Activated T-cell treated with anti-CD3 and anti-CD28 coated beads, Interleukin-2, amount 50 U/mL, for 72 hours (primary cell): ENCODE measurements at regions not wholly inside any gene's neighbourhood (a gene's known extent, or its start where the extent isn't known, plus 50 kb on each side); places are given as distances from the start of the nearest gene placed in this dataset.
"Not testable (repeated sequence)": the region's sequence is repeated elsewhere in the genome, so short reads cannot be mapped to it uniquely, and the experiment has no call there.

ENCODE experiments used
- ATAC-seq, 2 donors: fragments of 150-1000 bp; cut with Tn5 transposase; replicated peaks in 1 of 2; 2 replicates each; pipeline ENCODE4 v1.10.0; 2021; ENCODE audit warnings: moderate library complexity in 2 of 2, mild to moderate bottlenecking in 1 of 2
- DNase-seq, 2 donors: peaks; one replicate each; pipeline ENCODE4 v3.0.0; 2021 to 2022; ENCODE audit warnings: mixed read lengths in 1 of 2
- H3K27ac Mint-ChIP-seq: one replicate; pipeline ENCODE4 v1.8.0; 2022; ENCODE audit warnings: mild to moderate bottlenecking, moderate library complexity, mixed read lengths
- H3K27me3 Mint-ChIP-seq: one replicate; pipeline ENCODE4 v1.8.0; 2022; ENCODE audit warnings: low read depth, mixed read lengths
- H3K36me3 Mint-ChIP-seq, 2 donors: one replicate each; pipeline ENCODE4 v1.8.0; 2022; ENCODE audit warnings: mixed read lengths in 2 of 2, mild to moderate bottlenecking in 1 of 2; ENCODE audit not compliant: insufficient read depth in 2 of 2
- H3K4me1 Mint-ChIP-seq: one replicate; pipeline ENCODE4 v1.8.0; 2022; ENCODE audit warnings: low read depth, mixed read lengths
- H3K4me3 Mint-ChIP-seq, 2 donors: one replicate each; pipeline ENCODE4 v1.8.0; 2022; ENCODE audit warnings: mild to moderate bottlenecking in 2 of 2, mixed read lengths in 2 of 2, moderate library complexity in 2 of 2
- H3K9me3 Mint-ChIP-seq, 2 donors: one replicate each; pipeline ENCODE4 v1.8.0; 2022; ENCODE audit warnings: mixed read lengths in 2 of 2

DNA sequence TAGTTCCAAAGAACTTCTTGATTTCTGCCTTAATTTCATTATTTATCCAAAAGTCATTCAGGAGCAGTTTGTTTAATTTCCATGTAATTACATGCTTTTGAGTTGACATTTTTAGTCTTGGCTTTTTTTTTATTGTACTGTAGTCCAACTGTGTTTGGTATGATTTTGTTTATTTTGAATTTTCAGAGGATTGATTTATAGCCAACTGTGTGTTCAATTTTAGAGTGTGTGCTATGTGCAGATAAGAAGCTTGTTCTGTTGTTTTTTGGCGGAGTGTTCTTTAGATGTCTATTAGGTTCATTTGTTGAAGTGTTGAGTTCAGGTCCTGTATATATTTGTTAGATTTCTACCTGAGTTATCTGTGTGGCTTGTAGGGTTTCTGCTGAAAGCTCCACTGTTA is 533.6 kb downstream of the TRAM1L1 start:
- DNase-seq (no peak), ATAC-seq (no peak)
- H3K4me1 Mint-ChIP-seq, result no peaks in the 10 kb centered on the region
- H3K27ac Mint-ChIP-seq, result no peak overlapping the region
- H3K4me3 Mint-ChIP-seq, result no peak overlapping the region
- H3K9me3 Mint-ChIP-seq, result peaks cover 1 to 3% of the 10 kb centered on the region in 2 donors
- no peaks in the 10 kb centered on the region for H3K36me3 Mint-ChIP-seq
- no peaks in the 10 kb centered on the region for H3K27me3 Mint-ChIP-seq

DNA sequence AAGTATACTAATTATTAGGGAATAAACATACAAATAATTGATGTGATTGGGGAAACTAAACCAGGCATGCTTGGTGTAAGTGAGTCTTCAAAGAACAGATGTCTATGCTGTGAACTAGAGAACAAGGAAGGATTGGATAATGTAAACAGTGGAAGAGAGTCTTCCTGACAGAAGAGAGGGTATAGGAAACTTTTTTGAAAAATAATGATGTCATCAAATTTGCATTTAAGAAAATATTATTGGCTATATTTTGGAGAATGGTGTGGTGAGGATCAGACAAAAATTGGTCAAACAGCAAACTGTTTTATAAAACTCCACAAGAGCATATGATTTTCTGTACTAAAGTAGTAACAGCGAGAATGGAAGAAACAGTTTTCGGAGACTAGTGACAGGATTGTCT is 537.7 kb downstream of the TRAM1L1 start:
- H3K4me3 Mint-ChIP-seq, result no peak overlapping the region
- H3K9me3 Mint-ChIP-seq, result peaks cover 0 to 1% of the 10 kb centered on the region in 2 donors
- no peak overlapping the region for H3K27ac Mint-ChIP-seq
- H3K4me1 Mint-ChIP-seq, result no peaks in the 10 kb centered on the region
- H3K36me3 Mint-ChIP-seq, result no peaks in the 10 kb centered on the region
- no peaks in the 10 kb centered on the region for H3K27me3 Mint-ChIP-seq
- DNase-seq (no peak), ATAC-seq (no peak)

- Mint-ChIP-seq H3K27me3 (no peaks in the 10 kb centered on the region), H3K4me3 (no peak overlapping the region), H3K27ac (no peak overlapping the region), H3K4me1 (no peaks in the 10 kb centered on the region), H3K36me3 (no peaks in the 10 kb centered on the region), H3K9me3 (no peaks in the 10 kb centered on the region)
- ATAC-seq (no peak), DNase-seq (no peak)
Measured at GRCh38 chr4:116546759-116547158, 538.6 kb downstream of the TRAM1L1 start.

DNA sequence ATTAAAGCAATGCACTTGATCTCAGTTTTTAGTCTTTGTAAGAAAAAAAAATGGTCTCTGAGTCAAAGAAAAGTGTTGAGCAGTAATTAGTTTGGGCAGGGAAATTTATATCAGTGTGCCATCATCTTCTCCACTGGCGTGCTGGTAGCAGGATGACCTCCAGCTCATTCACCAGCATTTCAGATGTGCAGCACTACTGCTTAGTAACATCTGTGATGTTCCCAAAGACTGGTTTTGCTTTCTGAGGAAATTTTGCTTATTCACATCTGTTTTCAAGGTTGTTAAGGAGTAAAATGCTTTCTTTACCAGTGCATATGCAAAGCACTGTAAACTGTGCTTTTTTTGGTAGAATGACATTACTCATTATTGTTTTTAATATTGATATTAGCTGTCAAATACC is 540.4 kb downstream of the TRAM1L1 start:
- Mint-ChIP-seq H3K27ac (no peak overlapping the region), H3K4me3 (no peak overlapping the region), H3K36me3 (no peaks in the 10 kb centered on the region), H3K4me1 (no peaks in the 10 kb centered on the region), H3K9me3 (no peaks in the 10 kb centered on the region), H3K27me3 (no peaks in the 10 kb centered on the region)
- ATAC-seq, result no peak
- DNase-seq, result no peak

DNA sequence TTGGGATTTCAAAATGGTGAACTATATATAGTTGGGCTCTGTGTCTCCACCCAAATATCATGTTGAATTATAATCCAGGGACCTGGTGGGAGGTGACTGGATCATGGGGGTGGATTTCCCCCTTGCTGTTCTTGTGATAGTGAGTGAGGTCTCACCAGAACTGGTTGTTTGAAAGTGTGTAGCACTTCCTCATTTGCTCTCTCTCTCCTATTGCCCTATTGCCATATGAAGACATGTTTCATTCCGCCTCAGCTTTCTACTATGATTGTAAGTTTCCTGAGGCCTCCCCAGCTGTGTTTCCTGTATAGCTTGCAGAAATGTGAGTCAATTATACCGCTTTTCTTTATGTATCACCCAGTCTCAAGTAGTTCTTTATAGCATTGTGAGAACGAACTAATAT is 545.6 kb downstream of the TRAM1L1 start:
- H3K27me3 Mint-ChIP-seq, result no peaks in the 10 kb centered on the region
- no peak for ATAC-seq
- H3K4me3 Mint-ChIP-seq, result no peak overlapping the region
- H3K27ac Mint-ChIP-seq, result no peak overlapping the region
- DNase-seq, result no peak
- no peaks in the 10 kb centered on the region for H3K36me3 Mint-ChIP-seq
- no peaks in the 10 kb centered on the region for H3K4me1 Mint-ChIP-seq
- H3K9me3 Mint-ChIP-seq, result peaks cover 2 to 4% of the 10 kb centered on the region in 2 donors

DNA sequence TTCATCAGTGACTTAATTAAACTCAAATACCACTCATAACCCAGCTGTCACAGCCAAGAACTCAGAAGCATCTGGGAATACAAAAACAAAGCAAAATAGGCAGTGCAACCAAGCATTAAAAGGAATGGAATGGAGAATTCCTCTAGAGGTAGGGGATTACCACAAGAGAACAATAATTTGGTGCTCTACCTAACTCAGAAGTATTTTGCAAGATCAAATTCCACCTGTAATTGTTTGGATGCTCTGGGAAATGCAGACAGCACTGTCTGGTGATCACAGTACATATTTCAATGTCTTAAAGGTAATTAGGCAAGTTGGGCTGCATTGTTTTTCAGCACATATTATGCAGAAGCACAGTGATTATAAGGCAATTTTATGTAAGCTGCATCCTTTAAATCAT is 547.5 kb downstream of the TRAM1L1 start:
- no peak overlapping the region for H3K4me3 Mint-ChIP-seq
- no peak overlapping the region for H3K27ac Mint-ChIP-seq
- H3K4me1 Mint-ChIP-seq, result no peaks in the 10 kb centered on the region
- no peak for ATAC-seq
- no peaks in the 10 kb centered on the region for H3K36me3 Mint-ChIP-seq
- peaks cover 2 to 4% of the 10 kb centered on the region in 2 donors for H3K9me3 Mint-ChIP-seq
- DNase-seq, result no peak
- H3K27me3 Mint-ChIP-seq, result no peaks in the 10 kb centered on the region

GRCh38 chr4:116536024-116536423 is 549.4 kb downstream of the TRAM1L1 start:
- not testable (repeated sequence) for H3K4me1 Mint-ChIP-seq, H3K27ac Mint-ChIP-seq, H3K27me3 Mint-ChIP-seq, ATAC-seq, H3K36me3 Mint-ChIP-seq, H3K4me3 Mint-ChIP-seq, DNase-seq, H3K9me3 Mint-ChIP-seq

DNA sequence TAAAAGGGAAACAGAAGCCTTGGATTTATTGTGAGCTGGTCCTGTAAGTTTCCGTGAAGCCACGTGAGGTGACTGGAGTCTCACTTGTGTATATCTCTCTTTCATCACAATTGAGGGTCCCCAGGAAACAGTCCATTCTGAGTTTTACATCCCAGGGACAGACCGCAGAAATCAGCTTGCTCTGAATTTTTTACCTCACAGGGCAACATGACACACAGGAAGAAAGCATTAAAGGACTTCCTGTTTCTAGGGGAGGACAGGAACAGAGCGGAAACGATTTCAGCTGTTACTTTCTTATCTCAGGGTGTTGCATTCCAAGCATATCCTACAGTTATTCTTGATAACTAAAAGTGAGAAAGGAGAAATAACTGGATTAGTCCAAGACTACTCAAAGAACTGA is 553.5 kb downstream of the TRAM1L1 start:
- Mint-ChIP-seq H3K4me1 (no peaks in the 10 kb centered on the region), H3K9me3 (peaks cover 5 to 6% of the 10 kb centered on the region in 2 donors), H3K4me3 (no peak overlapping the region), H3K27ac (no peak overlapping the region), H3K27me3 (no peaks in the 10 kb centered on the region), H3K36me3 (no peaks in the 10 kb centered on the region)
- ATAC-seq, result no peak
- DNase-seq, result no peak

GRCh38 chr4:116531026-116531425 is 554.4 kb downstream of the TRAM1L1 start:
- ATAC-seq (no peak), DNase-seq (no peak)
- Mint-ChIP-seq H3K27me3 (no peaks in the 10 kb centered on the region), H3K4me1 (no peaks in the 10 kb centered on the region), H3K9me3 (peaks cover 5 to 6% of the 10 kb centered on the region in 2 donors), H3K4me3 (no peak overlapping the region), H3K27ac (no peak overlapping the region), H3K36me3 (no peaks in the 10 kb centered on the region)

DNA sequence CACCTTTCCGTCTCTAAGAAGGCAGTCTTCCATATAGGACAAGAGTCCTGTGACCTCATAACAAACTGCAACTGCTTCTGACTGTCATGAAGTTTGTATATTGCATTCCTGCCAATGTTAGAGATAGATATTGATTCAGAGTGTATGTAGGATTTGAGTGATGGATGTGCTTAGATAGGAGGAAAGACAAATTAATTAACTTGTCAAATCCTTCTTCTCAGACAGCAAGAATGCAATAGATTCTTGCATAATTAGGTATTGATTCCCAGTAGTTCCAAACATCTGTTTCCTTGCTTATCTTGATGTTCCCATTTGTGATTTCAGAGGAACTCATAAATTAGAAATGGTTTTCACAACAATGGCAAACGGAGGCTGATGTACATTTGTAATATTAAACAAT is 555.3 kb downstream of the TRAM1L1 start:
- ATAC-seq (no peak), DNase-seq (no peak)
- Mint-ChIP-seq H3K36me3 (no peaks in the 10 kb centered on the region), H3K9me3 (peaks cover 5 to 6% of the 10 kb centered on the region in 2 donors), H3K27me3 (no peaks in the 10 kb centered on the region), H3K4me1 (no peaks in the 10 kb centered on the region), H3K27ac (no peak overlapping the region), H3K4me3 (no peak overlapping the region)

- no peak overlapping the region for H3K4me3 Mint-ChIP-seq
- H3K4me1 Mint-ChIP-seq, result no peaks in the 10 kb centered on the region
- no peaks in the 10 kb centered on the region for H3K27me3 Mint-ChIP-seq
Measured at GRCh38 chr4:116529129-116529528, 556.2 kb downstream of the TRAM1L1 start.

GRCh38 chr4:116522922-116523321 is 562.5 kb downstream of the TRAM1L1 start:
- Mint-ChIP-seq H3K27me3 (no peaks in the 10 kb centered on the region), H3K27ac (no peak overlapping the region), H3K36me3 (no peaks in the 10 kb centered on the region), H3K4me1 (no peaks in the 10 kb centered on the region), H3K4me3 (no peak overlapping the region), H3K9me3 (peaks cover 8 to 10% of the 10 kb centered on the region in 2 donors)
- no peak for ATAC-seq
- DNase-seq, result no peak

More at GRCh38 chr4:116529129-116529528, 556.2 kb downstream of the TRAM1L1 start:
- no peak overlapping the region for H3K27ac Mint-ChIP-seq
- H3K9me3 Mint-ChIP-seq, result peaks cover 5 to 6% of the 10 kb centered on the region in 2 donors
- no peaks in the 10 kb centered on the region for H3K36me3 Mint-ChIP-seq
- DNase-seq, result no peak
- ATAC-seq, result no peak

GRCh38 chr4:116520886-116521285 is 564.5 kb downstream of the TRAM1L1 start:
- H3K27me3 Mint-ChIP-seq, result no peaks in the 10 kb centered on the region
- ATAC-seq, result no peak
- H3K4me3 Mint-ChIP-seq, result no peak overlapping the region
- DNase-seq, result no peak
- peaks cover 8 to 9% of the 10 kb centered on the region in 2 donors for H3K9me3 Mint-ChIP-seq
- H3K27ac Mint-ChIP-seq, result no peak overlapping the region
- H3K36me3 Mint-ChIP-seq, result no peaks in the 10 kb centered on the region
- H3K4me1 Mint-ChIP-seq, result no peaks in the 10 kb centered on the region

DNA sequence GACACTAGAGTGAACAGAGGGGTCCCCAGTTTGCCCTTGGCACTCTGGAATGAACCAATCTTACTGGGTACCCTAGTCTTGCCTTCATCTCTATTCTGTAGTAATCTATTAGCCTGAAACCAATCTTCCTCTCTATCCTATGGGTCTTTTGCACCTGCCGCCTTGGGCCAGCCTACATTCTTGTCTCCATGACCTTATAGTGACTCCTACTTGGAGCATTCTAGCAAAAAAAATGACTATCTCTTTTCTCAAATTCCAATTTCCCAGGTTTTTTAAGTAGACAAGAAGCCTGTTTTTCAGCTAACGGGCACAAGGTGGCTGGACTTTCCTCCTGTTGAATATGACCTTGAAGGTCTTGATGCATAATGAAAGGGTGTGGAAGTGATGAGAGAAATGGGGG is 568.7 kb downstream of the TRAM1L1 start:
- H3K36me3 Mint-ChIP-seq, result no peaks in the 10 kb centered on the region
- no peak for ATAC-seq
- no peak for DNase-seq
- no peaks in the 10 kb centered on the region for H3K4me1 Mint-ChIP-seq
- peaks cover 13 to 14% of the 10 kb centered on the region in 2 donors for H3K9me3 Mint-ChIP-seq
- no peak overlapping the region for H3K27ac Mint-ChIP-seq
- no peaks in the 10 kb centered on the region for H3K27me3 Mint-ChIP-seq
- no peak overlapping the region for H3K4me3 Mint-ChIP-seq
